ENCODE measurements at regions not wholly inside any gene's neighbourhood (a gene's known extent, or its start where the extent isn't known, plus 50 kb on each side); places are given as distances from the start of the nearest gene placed in this dataset.

DNA sequence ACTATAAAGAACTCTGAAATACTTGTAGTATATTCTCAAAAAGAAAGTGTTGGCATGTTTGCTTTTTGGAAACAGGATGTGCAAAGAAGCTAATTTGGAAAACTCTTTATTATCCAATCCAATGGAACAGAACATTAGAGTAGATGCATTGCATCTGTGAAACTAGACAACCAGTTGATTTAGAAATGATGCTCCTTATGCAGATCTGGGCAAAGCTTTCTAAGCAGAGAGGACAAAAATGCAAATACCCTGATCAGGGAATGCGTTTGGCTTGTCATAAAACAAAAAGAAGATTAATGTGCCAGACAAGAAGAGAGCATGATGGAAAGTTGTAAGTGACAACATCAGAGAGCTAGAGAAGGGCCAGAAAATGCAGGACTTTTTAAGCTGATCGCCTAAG, 142.3 kb downstream of the RCHY1 start:
- TF ChIP-seq, protein P1, sequence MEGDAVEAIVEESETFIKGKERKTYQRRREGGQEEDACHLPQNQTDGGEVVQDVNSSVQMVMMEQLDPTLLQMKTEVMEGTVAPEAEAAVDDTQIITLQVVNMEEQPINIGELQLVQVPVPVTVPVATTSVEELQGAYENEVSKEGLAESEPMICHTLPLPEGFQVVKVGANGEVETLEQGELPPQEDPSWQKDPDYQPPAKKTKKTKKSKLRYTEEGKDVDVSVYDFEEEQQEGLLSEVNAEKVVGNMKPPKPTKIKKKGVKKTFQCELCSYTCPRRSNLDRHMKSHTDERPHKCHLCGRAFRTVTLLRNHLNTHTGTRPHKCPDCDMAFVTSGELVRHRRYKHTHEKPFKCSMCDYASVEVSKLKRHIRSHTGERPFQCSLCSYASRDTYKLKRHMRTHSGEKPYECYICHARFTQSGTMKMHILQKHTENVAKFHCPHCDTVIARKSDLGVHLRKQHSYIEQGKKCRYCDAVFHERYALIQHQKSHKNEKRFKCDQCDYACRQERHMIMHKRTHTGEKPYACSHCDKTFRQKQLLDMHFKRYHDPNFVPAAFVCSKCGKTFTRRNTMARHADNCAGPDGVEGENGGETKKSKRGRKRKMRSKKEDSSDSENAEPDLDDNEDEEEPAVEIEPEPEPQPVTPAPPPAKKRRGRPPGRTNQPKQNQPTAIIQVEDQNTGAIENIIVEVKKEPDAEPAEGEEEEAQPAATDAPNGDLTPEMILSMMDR (conservative IDR thresholded peaks at IDR 0.05; ENCODE audit: low read length): no peak
- TF ChIP-seq EZH2phosphoT487 (IDR thresholded peaks at IDR 0.05; ENCODE audit: borderline replicate concordance): no peak
